Muscle of leg (tissue), 3 donors: ENCODE measurements at regions not wholly inside any gene's neighbourhood (a gene's known extent, or its start where the extent isn't known, plus 50 kb on each side); places are given as distances from the start of the nearest gene placed in this dataset.

Source experiments
- DNase-seq: peaks from one replicate; pipeline ENCODE4 v3.0.0; 2013
- H3K27ac ChIP-seq: one replicate; pipeline ENCODE4 v1.5.1; 2013; ENCODE audit warnings: mild to moderate bottlenecking, low read length, control low read depth
- H3K27me3 ChIP-seq: one replicate; pipeline ENCODE4 v1.6.1; 2013; ENCODE audit warnings: low read length; ENCODE audit not compliant: control insufficient read depth, insufficient read depth
- H3K36me3 ChIP-seq: one replicate; pipeline ENCODE4 v1.6.1; 2013; ENCODE audit warnings: low read length; ENCODE audit not compliant: control insufficient read depth, insufficient read depth
- H3K4me1 ChIP-seq: one replicate; pipeline ENCODE4 v1.6.1; 2013; ENCODE audit warnings: low read length; ENCODE audit not compliant: control insufficient read depth, insufficient read depth
- H3K4me3 ChIP-seq: one replicate; pipeline ENCODE4 v1.5.1; 2013; ENCODE audit warnings: low read length, control low read depth
- H3K9me3 ChIP-seq: replicated peaks from 2 replicates; pipeline ENCODE4 v1.6.1; 2013; ENCODE audit warnings: low read depth, low read length; ENCODE audit not compliant: control insufficient read depth
- WGBS: methylation state at CpG from one replicate; pipeline ENCODE4 v1.1.5; 2013; ENCODE audit warnings: missing lambda C conversion rate; ENCODE audit not compliant: insufficient coverage; 5-methylcytosine and 5-hydroxymethylcytosine counted together

GRCh38 chr5:63516006-63516405 is 446.2 kb downstream of the HTR1A start:
- H3K4me1 ChIP-seq, result no peaks in the 10 kb centered on the region
- no peaks in the 10 kb centered on the region for H3K27me3 ChIP-seq
- H3K36me3 ChIP-seq, result no peaks in the 10 kb centered on the region
- peaks cover 2% of the 10 kb centered on the region for H3K9me3 ChIP-seq
- no peak overlapping the region for H3K4me3 ChIP-seq
- DNase-seq, result no peak
- no peak overlapping the region for H3K27ac ChIP-seq

DNA sequence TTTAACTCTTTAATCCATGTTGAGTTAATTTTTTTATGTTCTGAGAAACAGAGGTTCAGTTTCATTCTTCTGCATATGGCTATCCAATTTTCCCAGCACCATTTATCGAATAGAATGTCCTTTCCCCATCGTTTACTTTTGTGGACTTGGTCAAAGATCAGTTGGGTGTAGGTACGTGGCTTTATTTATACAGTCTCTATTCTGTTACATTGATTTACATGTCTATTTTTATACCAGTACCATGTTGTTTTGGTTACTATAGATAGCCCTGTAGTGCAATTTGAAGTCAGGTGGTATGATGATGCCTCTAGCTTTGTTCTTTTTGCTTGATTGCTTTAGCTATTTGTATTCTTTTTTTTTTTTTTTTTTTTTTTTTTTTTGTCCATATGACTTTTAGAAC is 462.0 kb downstream of the HTR1A start:
- H3K27ac ChIP-seq, result no peak overlapping the region
- no peak for DNase-seq
- no peaks in the 10 kb centered on the region for H3K36me3 ChIP-seq
- H3K27me3 ChIP-seq, result no peaks in the 10 kb centered on the region
- H3K4me1 ChIP-seq, result no peaks in the 10 kb centered on the region
- WGBS, result no CpG with 5 or more reads among the region's 3 CpGs
- H3K9me3 ChIP-seq, result no peaks in the 10 kb centered on the region
- H3K4me3 ChIP-seq, result no peak overlapping the region

DNA sequence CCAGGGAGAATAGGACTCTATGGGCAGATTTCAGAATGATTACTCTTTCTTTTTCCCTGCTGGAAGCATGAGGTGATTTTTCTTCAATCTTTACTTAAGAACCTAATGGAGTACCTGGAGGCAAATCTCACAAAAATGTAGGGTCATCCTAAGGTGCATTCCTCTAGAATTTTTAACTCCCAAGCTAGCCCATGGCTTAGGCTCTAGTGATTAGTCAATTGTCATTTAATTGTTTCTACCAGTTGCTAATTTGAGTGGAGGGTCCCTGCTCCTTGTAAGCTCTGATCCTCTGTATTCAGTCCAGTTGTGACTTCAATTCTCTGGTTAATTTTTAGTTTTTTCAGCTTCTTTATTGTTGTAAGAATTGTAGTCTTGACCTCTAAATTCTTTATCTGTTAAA is 467.0 kb downstream of the HTR1A start:
- H3K27ac ChIP-seq, result no peak overlapping the region
- H3K9me3 ChIP-seq, result no peaks in the 10 kb centered on the region

DNA sequence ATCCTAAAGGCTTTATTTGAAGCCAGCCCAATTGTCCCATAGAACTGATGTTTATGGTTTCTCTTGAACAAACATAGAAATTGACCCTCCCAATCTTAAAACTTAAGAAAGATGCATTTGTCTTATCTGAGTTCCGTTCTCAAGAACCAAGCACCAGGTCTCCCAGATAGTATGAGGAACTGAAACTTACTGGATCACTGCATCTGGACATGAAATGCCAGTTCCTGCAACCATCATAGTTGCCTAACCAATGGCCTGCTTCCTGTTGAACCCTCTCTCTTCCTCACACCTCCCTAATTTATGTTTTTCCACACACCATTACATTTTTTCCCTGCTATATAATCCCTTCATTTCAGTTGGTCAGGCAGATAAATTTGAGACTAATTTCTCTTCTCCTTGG is 478.9 kb downstream of the HTR1A start:
- H3K27me3 ChIP-seq, result no peaks in the 10 kb centered on the region
- no peak overlapping the region for H3K27ac ChIP-seq
- H3K4me1 ChIP-seq, result no peaks in the 10 kb centered on the region
- DNase-seq, result no peak
- H3K36me3 ChIP-seq, result no peaks in the 10 kb centered on the region
- WGBS, result 83% methylated on average over 1 of the region's 1 CpG
- H3K9me3 ChIP-seq, result no peaks in the 10 kb centered on the region
- H3K4me3 ChIP-seq, result no peak overlapping the region

More for the DNA sequence above, 467.0 kb downstream of the HTR1A start:
- H3K4me1 ChIP-seq, result no peaks in the 10 kb centered on the region
- no peaks in the 10 kb centered on the region for H3K36me3 ChIP-seq
- H3K27me3 ChIP-seq, result no peaks in the 10 kb centered on the region
- no peak for DNase-seq
- H3K4me3 ChIP-seq, result no peak overlapping the region

DNA sequence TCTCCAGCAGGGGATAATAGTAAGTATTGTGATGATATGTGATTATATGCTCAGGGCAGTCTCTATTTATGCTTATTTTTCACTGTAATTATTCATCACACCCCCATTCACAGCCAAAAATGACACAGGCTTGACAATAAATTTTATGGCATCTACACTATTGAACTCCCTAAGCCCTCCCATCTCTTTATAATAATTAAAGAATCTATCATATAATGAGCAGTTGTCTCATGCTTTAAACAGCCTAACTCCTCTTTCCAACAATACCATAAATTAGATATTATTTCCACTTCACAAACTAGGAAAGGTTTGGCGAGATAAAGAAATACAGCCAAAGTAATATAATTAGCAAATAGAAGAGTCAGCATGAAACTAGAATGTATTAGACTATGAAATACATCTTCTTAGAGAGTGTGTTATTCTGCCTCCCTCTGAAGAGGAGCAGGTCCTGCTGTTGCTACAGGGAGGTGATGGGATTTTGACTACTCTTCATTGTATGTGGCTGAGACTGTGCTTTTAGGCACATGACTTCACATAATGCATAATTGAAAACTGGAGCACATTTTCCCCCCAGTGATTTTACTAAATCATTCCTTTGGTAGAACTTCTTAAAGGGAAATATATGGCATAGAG is 488.8 kb downstream of the HTR1A start:
- H3K4me1 ChIP-seq, result no peaks in the 10 kb centered on the region
- DNase-seq, result no peak
- H3K4me3 ChIP-seq, result no peak overlapping the region
- no peaks in the 10 kb centered on the region for H3K9me3 ChIP-seq
- WGBS, result no CpG with 5 or more reads among the region's 1 CpG
- no peaks in the 10 kb centered on the region for H3K27me3 ChIP-seq
- H3K27ac ChIP-seq, result no peak overlapping the region
- no peaks in the 10 kb centered on the region for H3K36me3 ChIP-seq

GRCh38 chr5:63456279-63456678 is 506.0 kb downstream of the HTR1A start:
- H3K36me3 ChIP-seq, result no peaks in the 10 kb centered on the region
- WGBS, result no CpG with 5 or more reads among the region's 1 CpG
- H3K9me3 ChIP-seq, result peaks cover 12% of the 10 kb centered on the region
- H3K27ac ChIP-seq, result no peak overlapping the region
- no peaks in the 10 kb centered on the region for H3K4me1 ChIP-seq
- no peak overlapping the region for H3K4me3 ChIP-seq
- DNase-seq, result no peak
- no peaks in the 10 kb centered on the region for H3K27me3 ChIP-seq

DNA sequence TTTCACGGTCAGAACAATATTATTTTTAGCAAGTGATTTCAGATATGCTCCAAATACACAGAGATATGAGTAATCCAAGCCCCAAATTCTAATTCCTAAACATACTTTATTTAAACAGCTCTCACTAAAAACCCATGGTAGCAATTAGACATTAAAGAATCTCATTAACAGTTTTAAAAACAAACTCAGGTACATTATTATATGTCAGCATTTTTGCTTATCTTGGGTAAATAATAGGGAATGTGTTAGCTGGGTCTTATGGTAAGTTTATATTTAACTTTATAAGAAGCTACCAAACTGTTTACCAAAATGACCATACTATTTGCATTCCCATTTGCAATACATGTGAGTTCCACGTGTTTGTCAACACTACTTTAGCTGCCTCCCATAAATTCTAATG is 511.1 kb downstream of the HTR1A start:
- Histone ChIP-seq H3K4me1 (no peaks in the 10 kb centered on the region), H3K9me3 (no peaks in the 10 kb centered on the region), H3K4me3 (no peak overlapping the region), H3K36me3 (no peaks in the 10 kb centered on the region), H3K27ac (no peak overlapping the region), H3K27me3 (no peaks in the 10 kb centered on the region)
- DNase-seq, result no peak
- WGBS, result no CpG with 5 or more reads among the region's 2 CpGs

DNA sequence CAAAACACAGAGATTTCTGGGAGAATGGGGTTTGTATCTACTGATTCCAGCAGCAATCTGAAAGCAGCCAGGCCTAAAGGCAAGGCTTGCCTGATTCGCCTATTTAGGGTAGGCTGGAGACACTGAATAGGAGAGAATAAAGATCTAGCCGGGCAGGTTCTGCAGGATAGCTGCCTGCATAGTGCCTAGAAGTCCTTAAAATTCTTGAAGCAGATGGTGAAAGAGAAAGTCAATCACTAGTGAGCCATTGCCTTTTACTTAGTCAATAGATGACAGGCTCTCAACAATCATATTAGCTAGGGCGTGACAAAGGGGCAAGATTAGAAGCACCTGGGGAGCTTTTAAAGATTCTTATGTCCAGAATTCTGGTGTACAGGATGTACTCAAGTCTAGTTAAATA is 522.7 kb downstream of the HTR1A start:
- Histone ChIP-seq H3K4me3 (no peak overlapping the region), H3K36me3 (no peaks in the 10 kb centered on the region), H3K27me3 (no peaks in the 10 kb centered on the region), H3K4me1 (no peaks in the 10 kb centered on the region), H3K27ac (no peak overlapping the region), H3K9me3 (no peaks in the 10 kb centered on the region)
- DNase-seq, result no peak
- 72% methylated on average over 2 of the region's 3 CpGs for WGBS

DNA sequence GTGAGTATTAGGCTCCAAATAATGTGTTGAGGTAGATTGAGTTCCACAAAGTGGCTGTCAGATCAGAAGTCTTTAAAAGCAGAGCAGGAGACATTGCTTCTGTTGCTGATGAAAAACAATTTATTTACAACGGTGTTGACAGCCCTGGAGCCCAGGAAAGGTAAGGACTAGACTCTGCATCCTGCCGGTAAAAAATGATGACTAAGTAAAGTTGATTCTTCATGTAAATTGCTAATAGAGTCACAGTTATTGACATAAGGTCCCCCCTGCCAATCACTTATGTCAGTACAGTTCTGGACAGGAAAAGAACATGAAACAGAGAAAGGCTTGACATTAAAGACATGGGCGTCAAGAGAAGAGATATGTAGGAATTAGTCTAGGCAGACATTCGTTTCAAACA is 552.5 kb downstream of the HTR1A start:
- Histone ChIP-seq H3K36me3 (no peaks in the 10 kb centered on the region), H3K27me3 (no peaks in the 10 kb centered on the region), H3K4me3 (no peak overlapping the region), H3K9me3 (no peaks in the 10 kb centered on the region), H3K27ac (no peak overlapping the region), H3K4me1 (no peaks in the 10 kb centered on the region)
- WGBS, result no CpG with 5 or more reads among the region's 4 CpGs
- no peak for DNase-seq

DNA sequence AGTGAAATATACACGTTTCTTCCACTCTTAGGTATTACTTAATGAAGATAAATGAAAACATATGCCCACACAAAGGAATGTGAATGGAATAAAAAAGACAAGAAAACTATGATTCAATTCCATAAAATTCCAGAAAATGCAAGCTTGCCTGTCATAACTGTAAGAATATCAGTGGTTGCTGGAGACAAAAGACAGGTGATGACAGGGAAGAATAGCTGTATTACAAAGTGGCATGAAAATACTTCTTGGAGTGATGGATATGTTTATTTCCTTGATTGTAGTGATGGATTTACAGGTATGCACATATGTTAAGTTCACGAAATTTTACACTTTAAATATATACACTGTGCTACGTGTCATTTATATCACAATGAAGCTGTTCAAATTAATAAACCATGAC is 553.3 kb downstream of the HTR1A start:
- Histone ChIP-seq H3K36me3 (no peaks in the 10 kb centered on the region), H3K27ac (no peak overlapping the region), H3K4me3 (no peak overlapping the region), H3K27me3 (no peaks in the 10 kb centered on the region), H3K9me3 (no peaks in the 10 kb centered on the region), H3K4me1 (no peaks in the 10 kb centered on the region)
- no CpG with 5 or more reads among the region's 3 CpGs for WGBS
- no peak for DNase-seq

- Histone ChIP-seq H3K9me3 (no peaks in the 10 kb centered on the region), H3K27ac (no peak overlapping the region), H3K4me1 (no peaks in the 10 kb centered on the region), H3K36me3 (no peaks in the 10 kb centered on the region), H3K4me3 (no peak overlapping the region), H3K27me3 (no peaks in the 10 kb centered on the region)
- DNase-seq, result peak; percentile 47
- WGBS, result 88% methylated on average over 3 of the region's 7 CpGs
These were observed 560.7 kb downstream of the HTR1A start for GRCh38 chr5:63401436-63402046.
